H1 (cell line): ENCODE measurements at regions not wholly inside any gene's neighbourhood (a gene's known extent, or its start where the extent isn't known, plus 50 kb on each side); places are given as distances from the start of the nearest gene placed in this dataset.

Experiments
- BACH1 ChIP-seq: IDR thresholded peaks from 2 replicates; pipeline ENCODE4 v1.6.1; 2012; ENCODE audit warnings: low read length, improper control_type of control experiment

GRCh38 chr2:67645280-67646138 is 248.4 kb downstream of the ETAA1 start (continued):
- TF ChIP-seq BACH1: no peak
- TF ChIP-seq, all 59 proteins: peak for 0
